ENCODE measurements at regions not wholly inside any gene's neighbourhood (a gene's known extent, or its start where the extent isn't known, plus 50 kb on each side); places are given as distances from the start of the nearest gene placed in this dataset.
"Not testable (repeated sequence)": the region's sequence is repeated elsewhere in the genome, so short reads cannot be mapped to it uniquely, and the experiment has no call there.

GRCh38 chr14:46482200-46482599, 169.4 kb downstream of the RPL10L start:
- no peak for DNase-seq
- no peaks in the 10 kb centered on the region for H3K36me3 ChIP-seq
- H3K9me3 ChIP-seq = no peaks in the 10 kb centered on the region
- no peaks in the 10 kb centered on the region for H3K27me3 ChIP-seq
- H3K4me3 ChIP-seq = no peak overlapping the region

GRCh38 chr14:46480817-46481216, 170.8 kb downstream of the RPL10L start:
- no peak for DNase-seq
- Histone ChIP-seq H3K27me3 (no peaks in the 10 kb centered on the region), H3K36me3 (no peaks in the 10 kb centered on the region), H3K4me3 (no peak overlapping the region), H3K9me3 (no peaks in the 10 kb centered on the region)

DNA sequence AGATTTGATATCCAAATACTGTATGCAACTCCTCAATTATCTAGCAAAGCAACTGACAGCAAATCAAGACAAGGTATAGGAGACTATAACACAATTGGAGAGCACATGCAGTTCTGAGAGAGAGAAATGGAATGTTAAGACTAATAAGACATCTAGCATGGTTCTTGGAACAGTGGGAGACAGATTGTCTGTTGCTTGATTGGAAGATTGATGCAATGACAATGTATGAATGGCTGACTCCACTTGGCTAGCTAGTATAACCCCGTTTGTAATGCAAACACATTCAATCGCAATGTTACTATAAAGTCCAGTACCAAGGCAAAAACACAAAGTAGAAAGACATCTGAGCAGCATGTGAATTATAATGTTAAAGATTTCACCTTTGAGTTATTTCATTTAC, 179.3 kb downstream of the RPL10L start:
- H3K27me3 ChIP-seq = no peaks in the 10 kb centered on the region
- H3K9me3 ChIP-seq = no peaks in the 10 kb centered on the region
- H3K4me3 ChIP-seq = no peak overlapping the region
- no peak for DNase-seq
- H3K36me3 ChIP-seq = no peaks in the 10 kb centered on the region

- Histone ChIP-seq H3K4me3 (no peak overlapping the region), H3K27me3 (no peaks in the 10 kb centered on the region), H3K36me3 (no peaks in the 10 kb centered on the region), H3K9me3 (no peaks in the 10 kb centered on the region)
- DNase-seq = no peak
Measured at GRCh38 chr14:46464341-46464740, 187.2 kb downstream of the RPL10L start.

DNA sequence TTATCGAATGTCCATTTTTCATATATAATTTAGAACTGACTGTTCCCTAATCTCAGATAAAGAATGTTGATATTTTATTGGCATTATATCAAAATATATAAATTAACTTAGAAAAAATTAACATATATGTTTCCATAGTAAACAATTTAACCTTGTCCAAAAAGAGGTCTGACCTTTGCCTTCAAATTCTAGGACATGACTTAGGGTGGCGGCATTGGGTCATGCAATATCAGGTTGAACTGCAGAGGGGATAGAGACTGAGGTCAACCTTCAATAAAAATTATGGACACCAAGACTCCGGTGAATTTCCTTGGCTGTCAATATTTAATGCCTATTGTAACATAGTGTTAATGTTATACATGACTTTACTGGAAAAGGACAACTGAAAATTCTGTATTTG, 199.8 kb downstream of the RPL10L start:
- no peak for DNase-seq
- H3K4me3 ChIP-seq = no peak overlapping the region
- H3K27me3 ChIP-seq = no peaks in the 10 kb centered on the region
- H3K36me3 ChIP-seq = no peaks in the 10 kb centered on the region
- no peaks in the 10 kb centered on the region for H3K9me3 ChIP-seq

DNA sequence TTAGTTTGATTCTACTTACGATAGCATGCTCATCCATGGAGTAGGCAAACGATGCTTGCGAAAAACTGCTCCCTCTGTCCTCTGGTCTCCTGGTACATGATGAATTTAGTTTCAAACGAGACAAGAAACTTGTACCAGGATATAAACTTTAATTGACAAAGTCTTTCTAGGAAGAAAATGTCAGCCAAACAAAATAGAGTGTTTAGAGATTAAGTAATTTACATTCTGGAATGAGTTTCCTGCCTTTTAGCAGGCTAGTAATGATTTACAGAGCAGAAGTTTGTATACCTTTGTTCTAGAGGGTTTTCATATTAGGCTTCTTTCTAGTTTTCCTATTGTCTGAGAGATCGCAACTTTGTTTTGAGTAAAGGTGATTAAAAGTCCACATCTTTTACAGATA, 206.9 kb downstream of the RPL10L start:
- no peak for DNase-seq
- H3K9me3 ChIP-seq = no peaks in the 10 kb centered on the region
- no peaks in the 10 kb centered on the region for H3K27me3 ChIP-seq
- no peak overlapping the region for H3K4me3 ChIP-seq
- no peaks in the 10 kb centered on the region for H3K36me3 ChIP-seq

DNA sequence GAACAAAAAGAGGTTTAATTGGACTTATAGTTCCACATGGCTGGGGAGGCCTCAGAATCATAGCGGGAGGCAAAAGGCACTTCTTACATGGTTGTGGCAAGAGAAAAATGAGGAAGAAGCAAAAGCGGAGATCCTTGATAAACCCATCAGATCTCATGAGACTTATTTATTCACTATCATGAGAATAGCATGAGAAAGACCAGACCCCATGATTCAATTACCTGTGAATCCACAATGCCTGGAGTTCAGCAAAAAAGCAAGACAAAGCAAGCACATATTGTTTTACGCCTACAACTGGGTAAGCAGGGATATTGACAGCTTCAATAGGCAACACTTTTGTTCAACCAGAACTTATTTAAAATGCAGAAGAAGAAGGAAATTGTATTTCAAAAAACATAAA, 218.2 kb downstream of the RPL10L start:
- DNase-seq = no peak
- H3K4me3 ChIP-seq = no peak overlapping the region
- no peaks in the 10 kb centered on the region for H3K36me3 ChIP-seq
- H3K9me3 ChIP-seq = no peaks in the 10 kb centered on the region
- H3K27me3 ChIP-seq = no peaks in the 10 kb centered on the region

- H3K4me3 ChIP-seq = no peak overlapping the region
Measured at GRCh38 chr14:46432516-46432915, 219.1 kb downstream of the RPL10L start.

DNA sequence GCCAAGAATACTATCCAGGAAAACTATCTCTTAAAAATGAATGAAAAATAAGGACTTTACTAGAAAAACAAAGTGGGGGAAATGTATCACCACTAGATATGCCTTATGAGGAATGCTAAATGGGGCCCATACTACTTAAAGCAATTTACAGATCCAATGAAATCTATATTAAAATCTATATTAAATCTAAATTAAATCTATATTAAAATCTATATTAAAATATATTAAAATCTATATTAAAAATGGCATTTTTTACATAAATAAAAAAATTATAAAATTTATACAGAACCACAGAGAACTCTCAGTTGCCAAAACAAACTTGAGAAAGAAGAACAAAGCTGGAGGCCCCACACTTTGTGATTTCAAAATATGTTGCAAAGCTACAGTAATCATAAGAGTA, 234.5 kb downstream of the RPL10L start:
- DNase-seq = no peak
- H3K9me3 ChIP-seq = no peaks in the 10 kb centered on the region
- no peak overlapping the region for H3K4me3 ChIP-seq
- no peaks in the 10 kb centered on the region for H3K27me3 ChIP-seq
- no peaks in the 10 kb centered on the region for H3K36me3 ChIP-seq

More at GRCh38 chr14:46432516-46432915, 219.1 kb downstream of the RPL10L start:
- DNase-seq = no peak
- H3K36me3 ChIP-seq = no peaks in the 10 kb centered on the region
- no peaks in the 10 kb centered on the region for H3K9me3 ChIP-seq
- no peaks in the 10 kb centered on the region for H3K27me3 ChIP-seq

DNA sequence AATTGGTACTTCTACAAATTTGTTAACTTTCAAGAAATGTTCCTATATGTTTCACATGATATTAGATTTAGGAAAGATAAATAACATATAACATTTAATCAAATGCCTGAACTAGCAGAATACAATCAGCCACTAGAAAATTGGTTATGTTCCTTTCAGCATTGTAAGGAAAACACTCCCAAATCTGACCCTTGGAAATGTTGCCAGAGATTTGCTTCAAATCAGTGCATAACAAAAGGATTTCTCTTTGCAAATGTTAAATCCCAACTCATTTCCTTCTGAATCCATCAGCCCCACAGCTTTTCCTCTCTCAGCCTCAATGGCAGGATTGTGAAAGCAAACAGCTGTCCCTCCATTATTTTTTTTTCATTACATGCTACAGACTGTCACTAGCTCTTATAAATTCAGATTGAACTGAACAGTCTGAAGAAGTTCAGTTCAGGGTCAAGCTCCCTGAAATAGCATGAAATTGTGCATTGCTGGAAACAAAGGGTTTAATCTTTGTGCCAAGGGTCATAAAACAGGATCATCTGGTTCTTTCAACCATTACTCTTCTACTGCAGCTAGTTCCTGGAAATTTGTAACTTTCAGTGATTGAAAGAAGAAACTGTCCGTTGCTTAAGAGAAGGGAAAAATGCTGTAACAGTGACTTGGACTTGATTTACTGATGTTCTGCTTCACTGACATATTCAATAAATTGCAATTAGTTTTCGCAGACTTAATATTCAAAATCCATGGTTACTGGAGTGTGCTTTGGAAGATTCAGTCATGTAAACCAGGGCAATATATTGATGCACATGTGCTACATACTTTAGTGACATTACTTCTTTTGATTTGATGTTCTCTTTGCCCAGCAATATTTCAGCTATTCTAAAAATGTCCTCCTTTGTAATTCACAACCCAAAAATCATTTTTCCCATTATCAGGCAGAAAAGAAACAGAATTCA, 246.4 kb downstream of the RPL10L start:
- Histone ChIP-seq H3K9me3 (no peaks in the 10 kb centered on the region), H3K27me3 (no peaks in the 10 kb centered on the region), H3K36me3 (no peaks in the 10 kb centered on the region)

GRCh38 chr14:46402001-46402690, 249.4 kb downstream of the RPL10L start:
- H3K9me3 ChIP-seq, H3K27me3 ChIP-seq, DNase-seq, H3K36me3 ChIP-seq, H3K4me3 ChIP-seq: not testable (repeated sequence)

More for the DNA sequence above, 246.4 kb downstream of the RPL10L start:
- no peak overlapping the region for H3K4me3 ChIP-seq
- DNase-seq = no peak

- no peaks in the 10 kb centered on the region for H3K9me3 ChIP-seq
- DNase-seq = no peak
Measured at GRCh38 chr14:46401066-46401465, 250.5 kb downstream of the RPL10L start.

DNA sequence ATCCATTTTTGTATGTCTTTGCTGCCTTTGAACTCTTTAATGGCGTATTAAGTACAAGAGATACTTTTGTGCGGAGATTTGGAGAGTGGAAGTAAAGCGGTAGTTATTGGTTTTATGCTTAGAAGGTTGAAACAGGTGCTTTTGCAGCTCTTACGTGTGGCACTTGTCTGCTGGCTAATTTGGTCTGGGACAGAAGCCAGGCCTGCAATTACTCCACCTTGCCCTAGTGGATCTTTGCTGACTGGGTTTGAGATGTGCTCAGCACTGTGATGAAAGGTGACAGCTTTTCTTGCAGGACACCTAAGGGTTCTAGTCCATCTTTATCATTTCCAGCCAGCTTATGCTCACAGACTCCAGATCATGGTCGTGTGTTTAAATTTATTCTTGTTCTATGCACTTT, 252.5 kb downstream of the RPL10L start:
- Histone ChIP-seq H3K27me3 (no peaks in the 10 kb centered on the region), H3K9me3 (no peaks in the 10 kb centered on the region), H3K36me3 (no peaks in the 10 kb centered on the region), H3K4me3 (no peak overlapping the region)
- DNase-seq = no peak

More at GRCh38 chr14:46401066-46401465, 250.5 kb downstream of the RPL10L start:
- Histone ChIP-seq H3K36me3 (no peaks in the 10 kb centered on the region), H3K4me3 (no peak overlapping the region), H3K27me3 (no peaks in the 10 kb centered on the region)

DNA sequence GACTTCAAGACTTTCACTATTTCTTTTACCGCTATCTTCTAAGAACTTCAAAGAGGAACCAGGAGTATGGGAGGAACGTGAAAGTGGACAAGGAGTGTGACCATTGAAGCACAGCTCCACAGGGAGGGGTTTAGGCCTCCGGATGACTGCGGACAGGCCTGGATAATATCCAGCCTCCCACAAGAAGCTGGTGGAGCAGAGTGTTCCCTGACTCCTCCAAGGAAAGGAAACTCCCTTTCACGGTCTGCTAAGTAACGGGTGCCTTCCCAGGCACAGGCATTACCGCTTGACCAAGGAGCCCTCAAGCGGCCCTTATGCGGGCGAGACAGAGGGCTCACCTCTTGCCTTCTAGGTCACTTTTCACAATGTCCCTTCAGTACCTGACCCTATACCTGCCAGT, 267.0 kb downstream of the RPL10L start:
- Histone ChIP-seq H3K4me3 (no peak overlapping the region), H3K9me3 (no peaks in the 10 kb centered on the region), H3K36me3 (no peaks in the 10 kb centered on the region), H3K27me3 (no peaks in the 10 kb centered on the region)
- DNase-seq = no peak

- no peak for DNase-seq
- H3K9me3 ChIP-seq = no peaks in the 10 kb centered on the region
- no peak overlapping the region for H3K4me3 ChIP-seq
- H3K27me3 ChIP-seq = no peaks in the 10 kb centered on the region
- no peaks in the 10 kb centered on the region for H3K36me3 ChIP-seq
Measured at GRCh38 chr14:46381674-46382073, 269.9 kb downstream of the RPL10L start.

DNA sequence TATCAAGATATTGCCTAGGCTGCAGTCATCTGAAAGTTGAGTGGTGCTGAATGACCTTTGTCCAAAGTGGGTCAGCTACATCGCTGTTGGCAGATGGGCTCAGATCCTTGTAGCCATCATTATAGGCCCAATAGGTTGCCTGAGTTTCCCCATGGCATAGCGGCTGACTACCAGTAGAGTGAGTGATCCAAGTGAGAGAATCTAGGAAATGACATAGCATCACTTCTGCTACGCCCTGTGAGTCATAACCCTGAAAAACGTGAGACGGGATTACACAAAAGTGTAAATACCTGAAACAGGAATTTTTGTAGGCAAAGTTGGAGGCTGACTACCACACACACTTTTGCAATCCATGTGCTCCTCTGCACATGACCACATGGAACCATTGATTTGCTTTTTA, 273.3 kb downstream of the RPL10L start:
- H3K36me3 ChIP-seq = no peaks in the 10 kb centered on the region

DNA sequence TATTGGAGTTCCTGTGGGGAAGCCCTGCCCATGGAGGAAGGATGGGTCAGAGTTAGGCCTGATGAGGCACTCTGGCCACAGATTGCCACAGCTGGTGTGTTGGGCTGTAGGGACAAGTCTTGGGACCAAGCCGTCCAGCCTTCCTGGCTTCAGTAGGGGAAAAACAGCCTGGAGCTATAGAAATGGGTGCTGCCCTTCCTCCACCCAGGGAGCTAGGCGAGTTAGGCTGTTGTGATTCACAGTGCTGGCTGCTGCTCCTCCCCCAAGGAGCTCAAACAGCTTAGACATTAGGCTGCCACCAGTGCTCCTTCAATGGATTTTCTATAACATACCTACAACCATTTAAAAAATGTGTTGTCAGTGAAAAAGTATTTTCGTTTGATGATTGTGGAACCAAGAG, 274.3 kb downstream of the RPL10L start:
- H3K27me3 ChIP-seq = no peaks in the 10 kb centered on the region
- H3K9me3 ChIP-seq = no peaks in the 10 kb centered on the region
- H3K4me3 ChIP-seq = no peak overlapping the region
- no peak for DNase-seq
- H3K36me3 ChIP-seq = no peaks in the 10 kb centered on the region

More for the DNA sequence above, 273.3 kb downstream of the RPL10L start:
- Histone ChIP-seq H3K4me3 (no peak overlapping the region), H3K9me3 (no peaks in the 10 kb centered on the region), H3K27me3 (no peaks in the 10 kb centered on the region)
- DNase-seq = no peak

GRCh38 chr14:46369391-46369790, 282.2 kb downstream of the RPL10L start:
- no peaks in the 10 kb centered on the region for H3K36me3 ChIP-seq
- H3K4me3 ChIP-seq = no peak overlapping the region
- no peaks in the 10 kb centered on the region for H3K9me3 ChIP-seq
- no peak for DNase-seq
- no peaks in the 10 kb centered on the region for H3K27me3 ChIP-seq
